GM19395 (cell line): ENCODE measurements at regions not wholly inside any gene's neighbourhood (a gene's known extent, or its start where the extent isn't known, plus 50 kb on each side); places are given as distances from the start of the nearest gene placed in this dataset.
A peak's percentile ranks its signal among the peaks of the same experiment; 100 is the strongest.

Source experiments
- ATAC-seq: cut with Tn5 transposase; IDR thresholded peaks from one replicate; pipeline ENCODE4 v1.9.1; 2021; ENCODE audit warnings: mild to moderate bottlenecking, moderate library complexity; ENCODE audit not compliant: unreplicated experiment

DNA sequence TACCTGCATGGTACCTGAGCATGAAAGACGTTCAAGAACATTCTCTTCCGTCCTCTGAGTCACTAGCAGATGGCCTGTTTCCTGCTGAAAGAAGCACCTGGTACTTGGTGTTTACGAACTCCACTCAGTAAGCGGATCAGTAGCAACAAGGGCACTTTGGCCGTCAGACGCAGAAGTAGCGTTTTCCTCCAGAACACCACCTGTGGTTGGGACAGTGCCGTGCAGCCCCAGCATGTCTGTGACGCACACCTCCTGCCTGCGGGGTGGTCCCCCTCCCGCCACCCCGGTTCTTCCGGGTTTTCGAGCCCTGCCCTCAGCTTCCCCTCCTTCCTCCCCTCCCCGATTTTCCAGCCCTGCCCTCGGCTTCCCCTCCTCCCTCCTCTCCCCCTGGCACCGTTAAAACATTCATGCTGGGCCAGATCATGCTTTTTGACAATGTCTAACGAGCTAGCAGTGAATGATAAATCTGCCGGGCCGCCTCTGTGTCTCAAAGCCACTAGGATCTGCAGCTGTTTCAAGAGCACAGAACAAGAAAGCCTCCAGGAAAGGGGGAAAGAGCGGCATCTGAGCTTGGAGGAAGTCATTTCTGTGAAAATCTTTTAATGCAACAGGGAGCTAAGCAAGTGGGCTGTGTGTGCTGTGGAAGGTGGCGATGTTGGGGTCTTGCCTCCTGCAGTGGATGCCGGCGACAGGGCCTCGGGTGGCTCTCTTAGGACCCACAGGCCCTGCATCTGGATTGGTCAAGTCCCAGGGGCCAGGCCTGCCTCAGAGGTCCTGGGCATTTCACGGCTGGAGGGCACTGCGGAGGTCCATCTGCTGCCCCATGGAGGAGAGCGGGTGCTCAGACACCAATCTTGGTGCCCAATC, 207.9 kb downstream of the ERMARD start:
- ATAC-seq = peak; percentile 92

DNA sequence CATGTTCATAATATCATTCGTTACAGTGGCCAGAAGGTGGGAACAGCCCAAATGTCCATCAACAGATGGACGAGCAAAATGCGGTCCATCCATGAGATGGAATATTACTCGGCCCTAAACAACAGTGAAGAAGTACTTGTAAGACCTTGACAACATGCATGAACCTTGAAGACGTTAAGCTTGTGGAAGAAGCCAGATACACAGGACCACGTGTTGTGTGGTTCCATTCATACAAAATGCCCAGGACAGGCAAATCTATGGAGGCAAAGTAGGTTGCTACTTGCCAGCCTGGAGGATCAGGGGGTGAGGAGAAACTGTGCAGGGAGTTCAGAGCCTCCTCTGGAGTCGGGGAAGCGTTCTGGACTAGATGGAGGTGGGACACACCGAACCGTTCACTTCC, 207.1 kb downstream of the ERMARD start:
- no peak for ATAC-seq

DNA sequence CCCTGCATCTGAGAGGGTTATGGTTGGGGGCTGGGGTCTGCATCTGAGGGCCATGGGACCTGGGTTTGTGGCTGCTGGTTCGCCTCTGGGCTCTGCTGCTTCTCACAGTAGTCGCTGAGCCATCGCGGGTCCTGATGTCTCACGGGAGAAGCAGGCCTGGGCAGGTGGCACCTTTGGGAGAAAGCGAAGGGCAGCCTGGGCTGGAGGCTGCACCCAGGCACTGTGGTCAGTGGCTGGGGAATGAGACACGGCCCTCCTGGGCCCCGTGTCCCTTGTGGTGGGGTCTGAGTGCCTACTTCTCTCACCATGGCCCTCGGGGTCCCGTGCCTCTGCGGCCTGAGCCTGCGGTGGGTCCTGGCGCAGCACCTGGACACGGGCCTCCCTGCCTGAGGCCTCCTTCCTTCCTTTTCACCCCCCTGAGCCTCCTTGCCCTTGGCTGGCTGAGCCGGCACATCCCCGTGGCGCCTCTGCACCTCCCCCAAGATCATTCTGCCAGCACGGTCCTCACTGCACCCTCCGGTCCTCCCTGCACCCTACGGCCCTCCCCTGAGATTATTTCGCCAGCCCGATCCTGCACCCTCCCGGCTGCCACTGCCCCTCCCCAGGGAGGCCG, 206.0 kb downstream of the ERMARD start:
- ATAC-seq = no peak

DNA sequence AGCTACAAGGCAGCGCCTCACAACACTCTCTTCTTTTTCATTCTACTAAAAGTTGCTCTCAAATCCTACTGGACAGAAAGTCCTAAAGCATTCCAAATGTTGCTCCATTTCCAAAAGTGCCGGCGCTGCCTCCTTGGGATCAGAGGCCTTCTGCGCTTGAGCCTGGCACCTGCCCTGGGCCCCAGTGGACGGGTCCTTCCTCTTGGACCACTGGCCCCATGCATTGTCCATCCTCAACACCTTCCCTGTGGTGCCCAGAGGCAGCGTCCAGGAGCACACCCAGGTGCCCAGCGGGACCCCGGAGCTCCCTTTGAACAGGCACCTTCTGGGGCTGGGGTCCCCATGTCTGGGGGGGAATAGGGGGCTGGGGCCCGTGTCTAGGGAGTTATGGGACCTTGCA, 205.2 kb downstream of the ERMARD start:
- no peak for ATAC-seq

DNA sequence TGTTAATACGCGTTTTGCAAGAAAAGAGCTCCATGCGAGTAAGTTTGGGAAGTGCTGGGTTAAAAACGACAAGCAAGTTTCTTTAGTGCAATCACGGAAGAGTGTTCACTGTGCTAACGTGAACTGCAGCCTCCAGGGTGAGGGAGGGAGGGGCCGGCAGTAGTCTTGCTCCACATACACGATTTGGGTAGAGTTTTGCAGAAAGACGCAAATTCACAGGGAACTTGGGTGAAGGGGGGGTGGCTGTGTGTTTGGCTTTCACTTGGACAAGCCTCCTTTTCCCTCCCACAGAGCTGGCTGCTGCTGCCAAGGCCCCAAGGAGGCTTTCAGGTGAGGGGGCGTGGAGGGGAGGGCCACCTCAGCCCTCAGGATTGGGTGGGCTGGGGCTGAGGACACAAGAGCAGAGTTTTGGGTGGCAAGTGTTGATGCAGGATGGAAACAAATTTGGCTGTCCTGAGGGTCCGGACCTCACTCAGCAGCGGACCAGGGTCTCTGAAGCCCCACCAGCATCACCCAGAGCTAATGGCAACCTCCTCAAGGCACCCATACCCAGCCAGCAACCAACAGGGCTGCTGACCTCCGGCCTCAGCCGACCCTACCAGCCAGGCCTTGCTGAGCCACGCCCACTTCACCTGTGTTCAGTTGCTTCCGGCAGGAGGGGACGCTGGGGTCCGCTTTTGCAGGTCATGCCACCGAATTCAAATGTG, 204.5 kb downstream of the ERMARD start:
- ATAC-seq = no peak

DNA sequence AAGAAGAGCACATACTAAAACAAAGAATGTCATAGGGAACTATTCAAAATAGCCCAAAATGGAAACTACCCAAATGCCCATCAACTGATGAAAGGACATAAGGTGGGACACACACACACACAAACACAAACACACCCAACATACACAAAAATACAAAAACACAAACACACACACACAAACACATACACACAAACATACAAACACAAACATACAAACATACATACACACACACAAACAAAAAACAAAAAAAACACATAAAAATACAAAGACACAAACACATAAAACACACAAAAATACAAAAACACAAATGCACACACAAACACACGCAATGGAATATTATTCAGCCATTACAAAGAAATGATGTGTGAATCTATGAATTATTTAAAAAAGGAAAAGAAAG, 203.6 kb downstream of the ERMARD start:
- no peak for ATAC-seq

DNA sequence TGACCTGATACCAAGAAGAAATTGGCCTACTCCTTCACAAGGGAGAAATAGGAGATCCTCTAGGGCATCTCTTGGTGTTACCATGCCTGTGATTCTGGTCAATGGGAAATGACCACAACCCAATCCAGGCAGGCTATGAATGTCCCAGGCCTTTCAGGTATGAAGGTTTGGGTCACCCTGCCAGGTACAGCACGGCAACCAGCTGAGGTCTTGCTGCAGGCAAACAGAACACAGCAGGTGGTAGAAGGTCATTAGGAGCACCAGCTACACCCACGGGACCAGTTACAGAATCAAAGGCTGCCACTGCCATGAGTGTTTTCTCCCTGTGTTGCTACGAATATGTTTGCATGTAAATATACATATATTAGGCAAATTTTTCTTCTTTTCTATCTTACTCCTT, 202.3 kb downstream of the ERMARD start:
- ATAC-seq = no peak

DNA sequence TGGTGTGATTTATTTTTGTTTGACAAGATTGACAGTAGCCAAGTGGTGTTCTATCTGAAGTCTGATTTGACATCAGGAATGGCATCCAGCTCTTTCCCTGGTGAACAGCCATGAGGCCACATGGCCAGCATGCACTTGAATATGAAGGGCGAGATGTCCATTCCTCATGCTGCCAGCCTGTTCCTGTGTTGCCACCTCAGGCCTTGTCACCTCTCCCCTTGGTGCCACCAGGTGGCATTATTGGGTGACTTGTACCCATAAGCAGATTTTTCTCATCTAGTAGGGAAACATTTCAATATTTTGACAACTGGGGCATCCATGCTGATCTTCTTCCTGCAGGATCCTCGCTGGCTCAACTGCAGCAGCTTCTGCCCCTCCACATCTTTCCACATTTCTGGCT, 199.1 kb downstream of the ERMARD start:
- ATAC-seq = no peak

DNA sequence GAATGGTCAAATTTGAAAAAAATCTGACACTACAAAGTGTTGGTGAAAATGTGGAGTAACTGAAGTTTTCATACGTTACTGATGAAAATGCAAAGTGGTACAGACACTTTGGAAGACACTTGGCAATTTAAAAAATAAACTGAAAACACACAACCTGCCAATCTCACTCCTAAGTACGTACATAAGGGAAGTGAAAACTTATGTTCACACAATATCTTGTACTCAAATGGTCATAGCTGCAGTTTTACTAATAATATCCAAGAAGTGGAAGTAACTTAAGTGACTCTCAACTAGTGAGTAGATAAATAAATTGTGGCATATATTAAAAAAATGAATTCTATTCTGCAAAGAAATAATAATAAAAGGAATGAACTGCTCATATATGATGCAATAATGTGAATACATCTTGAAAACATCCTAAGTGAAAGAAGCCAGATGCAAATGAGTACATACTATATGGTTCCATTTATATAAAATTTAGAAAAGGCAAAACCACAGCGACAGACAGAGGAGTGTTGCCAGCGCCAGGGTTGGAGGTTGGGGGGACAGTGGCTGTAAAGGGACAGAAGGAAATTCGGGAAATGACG, 198.2 kb downstream of the ERMARD start:
- no peak for ATAC-seq

DNA sequence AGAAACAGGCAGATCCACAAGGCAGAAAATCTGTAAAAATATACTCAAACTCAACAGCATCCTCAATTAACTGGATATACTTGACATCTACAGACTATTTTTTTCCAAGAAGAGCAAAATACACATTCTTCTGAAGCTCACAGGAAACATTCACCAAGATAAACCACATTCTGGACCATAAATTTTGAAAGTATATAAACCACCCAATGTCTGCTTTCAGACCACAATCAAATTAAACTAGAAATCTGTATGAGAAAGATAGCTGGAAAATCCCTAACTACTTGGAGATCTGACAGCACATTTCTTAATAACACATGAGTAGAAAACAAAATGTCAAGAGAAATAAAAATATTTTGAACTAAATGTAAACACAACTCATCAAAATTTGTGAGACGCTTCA, 195.5 kb downstream of the ERMARD start:
- ATAC-seq = no peak

DNA sequence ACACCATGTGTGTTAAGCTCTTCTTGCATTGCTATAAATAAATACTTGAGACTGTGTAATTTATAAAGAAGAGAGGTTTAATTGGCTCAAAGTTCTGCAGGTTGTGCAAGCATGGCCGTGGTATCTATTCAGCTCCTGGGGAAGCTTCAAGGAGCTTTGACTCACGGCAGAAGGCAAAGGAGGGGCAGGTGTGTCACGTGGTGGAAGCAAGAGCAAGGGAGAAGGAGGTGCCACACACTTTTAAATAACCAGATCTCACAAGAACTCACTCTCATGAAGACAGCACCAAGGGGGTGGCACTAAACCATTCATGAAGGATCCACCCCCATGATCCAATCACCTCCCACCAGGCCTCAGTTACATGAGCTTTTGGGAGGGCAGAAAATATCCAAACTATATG, 193.7 kb downstream of the ERMARD start:
- ATAC-seq = no peak

DNA sequence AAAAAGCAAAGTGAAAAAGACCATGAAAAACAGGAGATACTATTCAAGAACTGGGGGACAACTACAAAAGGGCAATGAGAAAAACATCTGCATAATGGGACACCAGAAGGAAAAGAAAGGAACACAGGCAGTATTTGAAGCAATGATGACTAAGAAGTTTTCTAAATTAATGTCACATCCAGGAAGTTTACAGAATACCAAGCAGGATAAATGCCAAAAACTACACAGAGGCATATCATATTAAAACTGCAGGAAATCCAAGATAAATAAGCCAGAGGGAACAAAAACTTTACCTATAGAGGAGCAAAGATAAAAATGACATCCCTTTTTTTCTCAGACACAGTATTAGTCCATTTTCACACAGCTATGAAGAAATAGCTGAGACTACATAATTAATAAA, 193.0 kb downstream of the ERMARD start:
- no peak for ATAC-seq

DNA sequence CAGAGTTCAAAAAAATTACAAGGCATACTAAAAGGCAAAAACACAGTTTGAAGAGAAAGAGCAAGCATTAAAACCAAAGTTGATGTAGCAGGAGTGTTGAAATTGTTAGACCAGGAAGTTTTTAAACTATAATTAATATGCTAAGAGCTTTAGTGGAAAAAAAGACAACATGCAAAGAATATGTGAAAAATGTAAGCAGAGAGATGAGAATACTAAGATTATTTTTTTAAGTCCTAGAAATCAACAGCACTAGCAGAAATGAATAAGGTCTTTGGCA, 192.6 kb downstream of the ERMARD start:
- ATAC-seq = no peak

DNA sequence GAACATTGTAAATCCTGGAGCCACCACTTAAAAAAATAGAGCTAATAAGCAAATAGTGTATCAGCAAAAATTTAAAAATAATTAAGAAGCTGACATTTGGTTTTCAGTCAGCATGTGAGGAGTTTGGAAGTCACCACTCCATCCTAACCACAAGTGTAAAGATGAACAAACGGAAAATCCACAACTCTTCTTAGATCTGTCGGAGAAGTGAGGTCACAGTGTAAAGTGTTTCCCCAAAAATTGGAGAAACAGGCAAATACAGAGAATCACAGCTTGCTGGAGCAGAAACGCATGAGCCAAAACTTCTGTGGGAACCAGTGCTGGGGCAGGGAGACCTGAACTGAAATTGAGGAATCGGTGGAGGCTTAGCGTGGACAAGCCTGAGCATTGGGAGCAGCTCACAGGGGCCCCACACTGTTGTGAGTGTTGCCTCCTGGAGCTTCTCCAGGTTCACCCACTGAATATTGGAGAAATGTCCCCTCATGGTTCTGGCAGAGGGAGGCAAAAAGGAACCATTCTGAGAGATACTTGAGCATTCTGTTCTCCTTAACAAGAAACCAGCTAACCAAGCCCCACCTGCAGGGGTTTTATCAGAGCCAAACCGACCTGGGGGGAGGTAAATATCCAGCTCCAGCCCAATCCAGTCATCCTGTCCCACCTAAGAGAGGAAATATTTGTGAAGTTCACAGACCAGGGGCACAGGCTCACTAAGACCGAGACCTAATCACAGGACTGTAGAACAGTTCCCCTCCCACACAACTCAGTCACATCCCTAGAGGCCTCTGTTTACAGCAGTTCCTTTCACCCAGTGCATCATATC, 192.0 kb downstream of the ERMARD start:
- ATAC-seq = no peak

DNA sequence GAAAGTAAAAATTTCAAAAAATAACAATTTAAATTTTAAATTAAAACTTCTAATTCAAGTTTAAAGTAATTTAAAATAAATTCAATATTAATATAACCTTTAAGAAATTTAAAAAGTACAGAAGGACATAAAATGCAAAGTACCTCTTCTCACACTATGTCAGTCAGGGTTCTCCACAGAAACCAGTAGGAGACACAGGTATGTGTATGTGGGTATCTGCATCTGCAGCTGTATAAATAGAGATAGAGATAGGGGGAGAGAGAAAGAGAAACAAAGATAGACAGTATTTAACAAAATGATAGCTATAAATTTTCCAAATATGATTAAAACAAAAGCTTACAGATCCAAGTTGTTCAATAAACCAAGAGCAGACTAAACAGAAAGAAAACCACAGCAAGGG, 190.8 kb downstream of the ERMARD start:
- ATAC-seq = no peak

DNA sequence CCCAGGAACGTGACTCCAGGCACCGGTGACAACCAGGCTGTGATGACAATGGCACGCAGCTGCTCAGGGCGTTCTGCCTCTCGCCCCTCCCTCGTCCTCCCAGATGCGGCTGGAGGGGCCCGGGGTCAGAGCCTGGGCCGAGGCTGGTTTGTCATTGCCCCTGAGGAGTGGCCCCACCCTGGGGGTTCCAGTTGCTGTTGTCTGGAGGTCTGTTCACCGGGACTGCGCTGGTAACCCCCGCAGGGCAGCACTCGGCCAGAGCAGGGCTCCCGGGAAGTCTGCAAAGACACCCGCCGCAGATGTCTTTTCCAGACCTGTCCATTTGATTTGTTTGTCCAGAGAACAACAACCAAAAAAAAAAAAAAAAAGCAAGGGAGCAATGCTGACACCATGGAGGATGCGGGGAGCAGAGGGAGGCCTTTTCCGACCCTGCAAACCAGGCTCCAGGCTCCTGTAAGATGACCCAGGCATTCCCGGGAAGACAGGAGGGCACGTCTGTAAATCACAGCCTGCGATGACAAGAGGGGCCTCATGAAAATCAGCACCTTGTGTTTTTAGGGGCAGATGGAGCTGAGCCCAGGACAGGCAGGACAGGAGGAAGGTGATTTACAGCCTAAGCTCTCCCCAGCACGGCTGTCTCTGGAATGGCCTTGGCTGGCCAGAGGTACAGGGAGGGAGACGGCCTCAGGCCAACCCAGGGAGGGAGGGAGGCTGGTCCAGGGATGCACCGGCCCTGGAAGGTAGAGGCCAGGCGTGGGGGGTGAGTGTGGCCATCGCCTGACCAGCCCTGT, 189.3 kb downstream of the ERMARD start:
- ATAC-seq = no peak

DNA sequence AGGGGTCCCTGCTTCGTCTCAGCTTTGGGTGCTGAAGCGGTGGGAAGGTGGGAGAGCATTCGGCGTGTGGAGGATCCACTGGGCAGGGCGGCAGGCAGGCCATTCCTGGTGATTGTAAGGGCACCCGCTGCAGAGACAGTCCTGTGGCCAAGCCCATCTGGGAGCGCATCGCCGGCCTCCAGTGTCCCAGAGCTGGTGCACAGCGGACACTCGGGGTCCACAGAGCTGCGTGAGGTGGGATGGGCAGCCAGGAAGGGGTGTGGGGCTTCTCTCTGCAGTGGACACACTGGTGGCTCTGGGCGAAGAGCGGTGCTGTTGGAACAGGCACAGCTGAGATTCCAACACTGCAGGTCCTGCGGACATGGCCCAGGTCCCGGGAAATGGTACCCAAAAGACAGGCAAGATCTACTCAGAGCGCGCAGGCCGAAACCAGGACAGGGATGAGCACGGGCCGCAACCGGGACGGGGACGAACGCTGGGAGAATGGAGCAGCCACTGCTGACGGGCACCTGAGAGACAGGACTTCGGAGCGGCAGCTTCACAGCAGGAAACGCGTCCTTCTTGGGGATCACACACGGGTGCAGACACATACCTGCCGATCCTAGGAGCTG, 188.2 kb downstream of the ERMARD start:
- ATAC-seq = no peak

DNA sequence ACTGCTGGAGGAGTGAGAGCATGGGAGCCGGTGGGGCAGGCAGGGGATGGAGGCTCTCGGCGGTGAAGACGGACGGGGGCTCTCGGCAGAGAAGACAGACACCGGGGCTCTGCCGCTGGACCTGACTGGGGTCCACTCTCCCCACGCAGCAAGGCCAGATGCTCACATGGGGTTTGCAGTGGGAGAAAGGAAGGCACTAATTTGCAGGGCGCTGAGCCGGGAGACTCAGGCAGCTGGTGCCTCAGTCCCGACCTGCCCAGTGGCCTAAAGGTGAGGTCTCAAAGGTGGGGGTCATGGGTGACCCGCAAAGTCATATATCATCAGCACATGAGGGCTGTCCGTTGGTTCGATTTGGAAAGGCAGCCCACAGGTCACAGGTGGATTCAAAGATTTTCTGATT, 187.3 kb downstream of the ERMARD start:
- ATAC-seq = no peak

DNA sequence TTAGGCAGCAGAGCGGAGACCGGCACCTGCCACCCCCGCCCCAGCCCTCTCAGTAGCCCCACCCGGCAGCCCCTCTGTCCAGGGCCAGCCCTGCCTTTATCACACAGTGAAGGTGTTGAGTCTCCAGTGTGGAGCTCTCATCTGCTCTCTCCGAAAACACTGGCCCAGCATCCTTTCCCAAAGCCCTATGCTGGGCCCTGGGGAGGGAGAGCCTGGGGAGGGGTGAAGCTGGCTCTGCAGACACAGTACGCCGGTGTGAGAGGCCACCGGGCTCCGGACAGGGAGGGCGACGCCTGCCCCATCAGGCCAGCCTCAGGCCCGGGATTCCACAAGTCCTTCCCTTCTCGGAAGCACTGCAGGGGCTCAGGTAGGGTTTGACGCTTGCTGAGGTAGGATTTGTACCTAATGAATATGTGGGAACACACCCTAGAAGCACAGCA, 186.9 kb downstream of the ERMARD start:
- no peak for ATAC-seq
